Lower leg skin (tissue), 4 donors: ENCODE measurements at regions not wholly inside any gene's neighbourhood (a gene's known extent, or its start where the extent isn't known, plus 50 kb on each side); places are given as distances from the start of the nearest gene placed in this dataset.

ENCODE experiments used
- DNase-seq, 2 donors: peaks; one replicate each; pipeline ENCODE4 v3.0.0-alpha.2; 2019; ENCODE audit warnings: low spot score in 2 of 2
- H3K4me3 ChIP-seq: fragments of 200-600 bp; sonication (generic); 2 replicates; pipeline ENCODE4 v1.5.1; 2017; ENCODE audit warnings: mild to moderate bottlenecking, low read depth; ENCODE audit not compliant: poor library complexity, severe bottlenecking
- CTCF ChIP-seq, 3 donors: fragments of 450-650 bp; IDR thresholded peaks; one replicate each; pipeline ENCODE4 v1.5.1; 2016; ENCODE audit warnings: antibody characterized with exemption in 3 of 3, mild to moderate bottlenecking in 3 of 3, moderate library complexity in 2 of 3
- POLR2A ChIP-seq, 2 donors: fragments of 450-650 bp; IDR thresholded peaks; one replicate each; pipeline ENCODE4 v1.6.1; 2016 to 2017; ENCODE audit warnings: antibody characterized with exemption in 2 of 2, mild to moderate bottlenecking in 1 of 2, moderate library complexity in 1 of 2
- WGBS, 2 donors: methylation state at CpG; one replicate each; pipeline ENCODE4 v1.1.5; 2018; 5-methylcytosine and 5-hydroxymethylcytosine counted together
- intact Hi-C: fragments of 100-400 bp; cut with DNase I; formaldehyde crosslinking; loops from one replicate; pipeline ENCODE4 v1.15.0; 2023; ENCODE audit warnings: low total_unique reads

- intact Hi-C loops, result no loop called here
- DNase-seq, result no peak
- TF ChIP-seq POLR2A (IDR thresholded peaks at IDR 0.05) (no peak), CTCF (IDR thresholded peaks at IDR 0.05) (no peak)
- no peak overlapping the region for H3K4me3 ChIP-seq
Observed at GRCh38 chr7:91655656-91656055, 224.8 kb downstream of the MTERF1 start.

DNA sequence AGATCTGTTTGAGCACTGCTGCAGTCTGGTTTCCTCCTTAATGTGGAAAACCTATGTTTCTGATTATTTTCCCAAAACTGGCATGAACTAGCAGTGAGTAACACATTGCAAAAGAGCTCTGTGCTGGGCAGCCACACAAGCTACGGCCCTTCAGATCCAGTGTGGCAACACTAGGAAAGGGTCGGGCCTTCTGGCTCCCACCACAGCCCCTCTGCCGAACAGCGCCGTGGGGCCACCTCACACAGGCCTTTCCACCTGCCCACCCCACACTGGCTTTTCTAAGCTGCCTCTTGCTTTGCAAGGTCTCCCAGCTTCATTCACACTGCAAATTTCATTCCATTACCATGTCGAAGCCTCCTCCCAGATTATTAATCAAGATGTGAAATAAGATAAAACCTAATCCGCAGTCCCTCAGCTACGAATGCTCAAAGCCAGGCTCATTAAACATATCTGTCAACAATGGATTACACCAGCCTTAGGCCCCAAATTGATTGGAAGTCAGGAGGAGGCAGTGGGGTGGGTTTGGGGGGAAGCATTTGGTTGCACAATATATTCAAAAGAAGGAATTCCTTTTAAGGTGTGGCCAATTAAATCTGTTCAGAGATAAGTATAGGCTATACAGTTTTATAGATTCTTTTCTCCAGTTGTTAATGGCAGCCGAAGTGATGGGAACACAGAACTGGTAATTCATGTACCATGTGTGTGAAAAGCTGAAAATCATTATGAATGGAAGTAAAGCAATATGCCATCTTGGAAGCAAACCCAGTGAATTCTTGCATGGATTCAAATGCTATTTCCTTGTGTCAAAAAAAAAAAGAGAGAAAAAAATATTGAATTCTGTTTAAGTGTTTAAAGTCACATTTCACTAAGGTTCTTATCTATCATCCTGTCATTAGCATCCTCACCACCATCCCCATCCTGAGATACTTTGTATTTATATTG is 223.7 kb downstream of the MTERF1 start:
- 31 to 52% methylated on average over 9 of the region's 9 CpGs for WGBS, 2 donors
- no peak for TF ChIP-seq POLR2A (IDR thresholded peaks at IDR 0.05)
- no peak for TF ChIP-seq CTCF (IDR thresholded peaks at IDR 0.05)
- peak; percentile 36 to 85 for DNase-seq
- no peak overlapping the region for H3K4me3 ChIP-seq
- intact Hi-C loops, result no loop called here

- H3K4me3 ChIP-seq, result no peak overlapping the region
- DNase-seq, result peak in 1 of 2 donors; percentile 18
- TF ChIP-seq CTCF (IDR thresholded peaks at IDR 0.05), result no peak
- no peak for TF ChIP-seq POLR2A (IDR thresholded peaks at IDR 0.05)
- 43 to 47% methylated on average over 3 of the region's 3 CpGs for WGBS, 2 donors
- intact Hi-C loops, result no loop called here
Observed at GRCh38 chr7:91657483-91658071, 222.9 kb downstream of the MTERF1 start.

- WGBS, 2 donors, result 91% methylated on average over 5 of the region's 5 CpGs
- intact Hi-C loops, result no loop called here
- TF ChIP-seq POLR2A (IDR thresholded peaks at IDR 0.05), result no peak
- TF ChIP-seq CTCF (IDR thresholded peaks at IDR 0.05), result no peak
Observed at GRCh38 chr7:91659096-91659495, 221.4 kb downstream of the MTERF1 start.

GRCh38 chr7:91660734-91661356 is 219.7 kb downstream of the MTERF1 start:
- DNase-seq, result no peak
- TF ChIP-seq POLR2A (IDR thresholded peaks at IDR 0.05) (no peak), CTCF (IDR thresholded peaks at IDR 0.05) (no peak)
- H3K4me3 ChIP-seq, result no peak overlapping the region
- intact Hi-C loops, result no loop called here

More at GRCh38 chr7:91659096-91659495, 221.4 kb downstream of the MTERF1 start:
- no peak overlapping the region for H3K4me3 ChIP-seq
- DNase-seq, result no peak
